ENCODE measurements at regions not wholly inside any gene's neighbourhood (a gene's known extent, or its start where the extent isn't known, plus 50 kb on each side); places are given as distances from the start of the nearest gene placed in this dataset.
A peak's percentile ranks its signal among the peaks of the same experiment; 100 is the strongest.

GRCh38 chr5:29561564-29561963 is 1631.9 kb upstream of the CDH6 start:
- ChIA-PET POLR2A (ENCODE audit: partially characterized antibody) (no interaction called here), CTCF (ENCODE audit: partially characterized antibody) (no interaction called here)
- no peak overlapping the region for H3K56ac ChIP-seq (replicated peaks; ENCODE audit: insufficient read length, low read depth, low read length)
- no peak for FAIRE-seq
- no peak overlapping the region for H4K5ac ChIP-seq (ENCODE audit: insufficient read length, low read depth, low read length)
- no peak overlapping the region for H3K23ac ChIP-seq (ENCODE audit: insufficient read length)
- no peaks in the 10 kb centered on the region for H3K79me1 ChIP-seq (ENCODE audit: low read depth, low read length)
- no peak overlapping the region for H2BK5ac ChIP-seq (ENCODE audit: low read depth, low read length)
- no peaks in the 10 kb centered on the region for H3K27me3 ChIP-seq (replicated peaks in 1 of 4; ENCODE audit: control insufficient read depth in 3 of 4, extremely low read depth in 1 of 4, insufficient read depth in 3 of 4, low read length in 3 of 4)
- H2BK120ac ChIP-seq (replicated peaks; ENCODE audit: low read depth, low read length), result no peak overlapping the region
- no peak overlapping the region for H3K9ac ChIP-seq (replicated peaks in 1 of 4; ENCODE audit: extremely low read depth in 1 of 4, low read depth in 3 of 4, low read length in 3 of 4)
- H4K8ac ChIP-seq (ENCODE audit: extremely low read depth, insufficient read depth, low read length), result no peak overlapping the region
- H2BK15ac ChIP-seq (ENCODE audit: low read length), result no peak overlapping the region
- H3K23me2 ChIP-seq (ENCODE audit: low read depth, low read length), result no peaks in the 10 kb centered on the region; the same call in 1 of the 2 replicates
- H3K27ac ChIP-seq (ENCODE audit: low read depth, low read length), result no peak overlapping the region
- H2AK5ac ChIP-seq (ENCODE audit: low read depth, low read length), result no peak overlapping the region
- no peak overlapping the region for H3K4me3 ChIP-seq (ENCODE audit: extremely low read depth in 1 of 4, insufficient read depth in 2 of 4, low read depth in 3 of 4, low read length in 4 of 4)
- no peak overlapping the region for H3K4ac ChIP-seq (replicated peaks; ENCODE audit: insufficient read length, low read depth, low read length)
- H3K14ac ChIP-seq (ENCODE audit: insufficient read length), result no peak overlapping the region
- no peak overlapping the region for H3K4me2 ChIP-seq (ENCODE audit: insufficient read depth in 1 of 2, low read depth in 2 of 2, low read length in 2 of 2)
- no peaks in the 10 kb centered on the region for H4K20me1 ChIP-seq (replicated peaks in 1 of 2; ENCODE audit: control insufficient read depth in 1 of 2, insufficient read depth in 2 of 2, low read length in 2 of 2)
- H3K36me3 ChIP-seq (ENCODE audit: control insufficient read depth in 2 of 4, insufficient read depth in 4 of 4, low read length in 3 of 4), result no peaks in the 10 kb centered on the region; a peak in 1 of 8 replicates
- no peak overlapping the region for H3K18ac ChIP-seq (ENCODE audit: extremely low read depth, low read length)
- no peaks in the 10 kb centered on the region for H3K9me3 ChIP-seq (ENCODE audit: insufficient read depth in 2 of 2, low read depth in 1 of 2, low read length in 1 of 2)
- DNase-seq (ENCODE audit: low read depth in 1 of 2, low spot score in 2 of 2), result no peak
- 0 out of 2 replicates have a peak overlapping the region, but pooled peaks have one; percentile 24 for H2AFZ ChIP-seq (ENCODE audit: low read length)
- H3K79me2 ChIP-seq (ENCODE audit: control insufficient read depth in 1 of 2, insufficient read depth in 2 of 2, low read length in 2 of 2), result no peaks in the 10 kb centered on the region
- no peak overlapping the region for H2BK12ac ChIP-seq (ENCODE audit: low read depth, low read length)
- no peaks in the 10 kb centered on the region for H3K4me1 ChIP-seq (replicated peaks in 1 of 4; ENCODE audit: control insufficient read depth in 3 of 4, insufficient read depth in 4 of 4, low read length in 3 of 4)
- H2BK20ac ChIP-seq (ENCODE audit: low read length), result no peak overlapping the region
- H4K91ac ChIP-seq (replicated peaks; ENCODE audit: insufficient read length, low read length), result no peak overlapping the region
- 98% methylated on average over 4 of the region's 4 CpGs; no CpG with 5 or more reads in 1 of the 2 experiments for WGBS, 2 experiments (ENCODE audit: extremely low coverage in 1 of 2, insufficient coverage in 1 of 2, insufficient read length in 1 of 2, insufficient replicate concordance in 2 of 2, low coverage in 1 of 2, low lambda C conversion rate in 2 of 2, missing lambda C conversion rate in 1 of 2)
- TF ChIP-seq FOSL1 (IDR thresholded peaks at IDR 0.05; ENCODE audit: insufficient read depth, low read depth, low read length) (no peak), POU5F1 (IDR thresholded peaks at IDR 0.05; ENCODE audit: low read depth, low read length) (no peak), CHD2 (IDR thresholded peaks at IDR 0.05; ENCODE audit: low read length) (no peak), SIN3A (conservative IDR thresholded peaks at IDR 0.05 in 1 of 2, IDR thresholded peaks at IDR 0.05 in 1 of 2; ENCODE audit: low read depth in 1 of 2, low read length in 2 of 2) (no peak), TCF12 (IDR thresholded peaks at IDR 0.05; ENCODE audit: low read depth, low read length) (no peak), ASH2L (IDR thresholded peaks at IDR 0.05; ENCODE audit: low read length) (no peak), BACH1 (IDR thresholded peaks at IDR 0.05; ENCODE audit: low read length) (no peak), EZH2 (IDR thresholded peaks at IDR 0.05; ENCODE audit: low read depth, low read length, severe bottlenecking) (no peak), SUZ12 (IDR thresholded peaks at IDR 0.05; ENCODE audit: low read length) (no peak), SRF (IDR thresholded peaks at IDR 0.05; ENCODE audit: low read depth, low read length) (no peak), BRCA1 (IDR thresholded peaks at IDR 0.05; ENCODE audit: low read depth, low read length) (no peak), JUN (IDR thresholded peaks at IDR 0.05; ENCODE audit: low read depth, low read length) (no peak), NRF1 (IDR thresholded peaks at IDR 0.05; ENCODE audit: low read depth, low read length) (no peak), SAP30 (IDR thresholded peaks at IDR 0.05; ENCODE audit: insufficient read depth, insufficient replicate concordance, low read length) (no peak), GTF2F1 (IDR thresholded peaks at IDR 0.05; ENCODE audit: borderline replicate concordance, low read depth, low read length) (no peak)

Measured in H1 (cell line).